Transverse colon (tissue), 4 donors: ENCODE measurements at regions not wholly inside any gene's neighbourhood (a gene's known extent, or its start where the extent isn't known, plus 50 kb on each side); places are given as distances from the start of the nearest gene placed in this dataset.

Source experiments
- CTCF ChIP-seq, 5 experiments: fragments of 200-600 bp in 3 of 5; fragments of 450-650 bp in 2 of 5; sonication (generic) in 3 of 5; IDR thresholded peaks; 1 replicate in 2 of 5; 2 replicates in 3 of 5; pipeline ENCODE4 v1.5.1; 2016 to 2017; ENCODE audit warnings: antibody characterized with exemption in 5 of 5, inconsistent platforms in 3 of 5, mild to moderate bottlenecking in 2 of 5, moderate library complexity in 1 of 5
- EP300 ChIP-seq: sonication (generic); formaldehyde crosslinking; IDR thresholded peaks from one replicate; pipeline ENCODE4 v1.6.1; 2017; ENCODE audit warnings: antibody characterized with exemption, low read depth
- POLR2A ChIP-seq: fragments of 450-650 bp; IDR thresholded peaks from one replicate; pipeline ENCODE4 v1.6.1; 2016; ENCODE audit warnings: antibody characterized with exemption, mild to moderate bottlenecking, moderate library complexity
- POLR2AphosphoS5 ChIP-seq, 3 donors: sonication (generic); formaldehyde crosslinking; IDR thresholded peaks; one replicate each; pipeline ENCODE4 v1.6.1; 2016; ENCODE audit warnings: antibody characterized with exemption in 3 of 3

DNA sequence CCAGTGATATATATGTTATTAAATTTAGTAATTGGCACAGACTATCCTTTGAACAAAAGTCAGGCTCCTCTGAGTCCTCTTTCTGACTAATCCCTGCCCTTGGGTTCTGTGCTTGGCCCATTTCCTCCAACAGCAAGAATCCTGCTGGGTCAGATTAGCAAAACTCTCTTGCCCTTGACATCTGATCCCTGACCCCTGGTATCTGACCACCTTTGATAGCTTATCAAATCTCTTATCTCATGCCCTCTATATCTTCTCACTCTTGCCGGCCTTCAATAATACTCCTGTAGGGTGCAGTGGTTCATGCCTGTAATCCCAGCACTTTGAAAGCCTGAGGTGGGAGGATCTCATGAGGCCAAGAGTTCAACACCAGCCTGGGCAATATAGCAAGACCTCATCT, 245.5 kb upstream of the FAM47A start:
- TF ChIP-seq CTCF (IDR thresholded peaks at IDR 0.05) (no peak), POLR2A (no peak), EP300 (no peak), POLR2AphosphoS5 (IDR thresholded peaks at IDR 0.05) (no peak)
